GM12878 (cell line): ENCODE measurements at regions not wholly inside any gene's neighbourhood (a gene's known extent, or its start where the extent isn't known, plus 50 kb on each side); places are given as distances from the start of the nearest gene placed in this dataset.

ENCODE experiments used
- ATAC-seq: fragments of 200-7000 bp; cut with Tn5 transposase; 3 replicates; pipeline ENCODE4 v1.9.1; 2020; ENCODE audit warnings: mild to moderate bottlenecking, moderate library complexity
- BruUV-seq: library from RNA; stranded (reverse); fragments of 400-500 nt; replicated peaks from 2 replicates; lab custom pipeline; 2021; lab: Mats Ljungman, UMichigan
- CTCF ChIA-PET: fragments of 300-600 bp; sonication (Branson Sonifier 250); formaldehyde crosslinking; extraction: SDS; loops from one replicate; lab custom pipeline; 2021; ENCODE audit warnings: inconsistent platforms; lab: Yijun Ruan, JAX
- POLR2A ChIA-PET: fragments of 350-600 bp; formaldehyde crosslinking; extraction: SDS; loops from one replicate; lab custom pipeline; 2021; ENCODE audit warnings: inconsistent platforms; lab: Charles Lee
- RAD21 ChIA-PET: fragments of 300-600 bp; sonication (Branson Sonifier 250); formaldehyde crosslinking; loops from one replicate; lab custom pipeline; 2023; ENCODE audit warnings: antibody characterized with exemption; ENCODE audit not compliant: unreplicated experiment; lab: Charles Lee
- SMC1A ChIA-PET: fragments of 300-600 bp; sonication (Branson Sonifier 250); formaldehyde crosslinking; loops from one replicate; lab custom pipeline; 2023; ENCODE audit not compliant: unreplicated experiment, uncharacterized antibody; lab: Charles Lee
- DNase-seq: peaks from one replicate; pipeline ENCODE4 v3.0.0-alpha.2; 2011; ENCODE audit warnings: low read depth, low spot score
- FAIRE-seq: peaks from 3 replicates; lab custom pipeline; 2011; peaks lifted over from hg19 to GRCh38; lab: Jason Lieb, UNC
- H2AFZ ChIP-seq: 2 replicates; pipeline ENCODE4 v1.6.0; 2011; ENCODE audit warnings: low read depth, low read length, control low read depth; ENCODE audit not compliant: control insufficient read depth
- H3K27ac ChIP-seq: 2 replicates; pipeline ENCODE4 v1.5.1; 2011; ENCODE audit warnings: control low read depth; ENCODE audit not compliant: control insufficient read depth, insufficient read depth
- H3K27me3 ChIP-seq, 2 experiments: replicated peaks in 1 of 2; 2 replicates each; pipeline versions ENCODE4 v1.6.0 to v1.6.1; 2011; ENCODE audit warnings: low read length in 1 of 2; ENCODE audit not compliant: control insufficient read depth in 2 of 2, insufficient read depth in 2 of 2
- H3K36me3 ChIP-seq, 2 experiments: 2 replicates each; pipeline ENCODE4 v1.5.1; 2011; ENCODE audit warnings: low read length in 1 of 2; ENCODE audit not compliant: control insufficient read depth in 2 of 2, insufficient read depth in 2 of 2
- H3K4me1 ChIP-seq: 2 replicates; pipeline ENCODE4 v1.6.1; 2011; ENCODE audit warnings: mild to moderate bottlenecking, low read length, moderate library complexity, mixed read lengths; ENCODE audit not compliant: control insufficient read depth, insufficient read depth
- H3K4me2 ChIP-seq: 2 replicates; pipeline ENCODE4 v1.6.0; 2011; ENCODE audit warnings: control low read depth; ENCODE audit not compliant: control insufficient read depth, insufficient read depth
- H3K4me3 ChIP-seq: fragments of 200-600 bp; sonication (generic); 2 replicates; pipeline ENCODE4 v1.5.1; 2016
- H3K79me2 ChIP-seq: 2 replicates; pipeline ENCODE4 v1.6.0; 2011; ENCODE audit warnings: low read length; ENCODE audit not compliant: control insufficient read depth, insufficient read depth
- H3K9ac ChIP-seq: 2 replicates; pipeline ENCODE4 v1.8.0; 2011; ENCODE audit warnings: low read length, control low read depth, mixed read lengths; ENCODE audit not compliant: control insufficient read depth, insufficient read depth
- H3K9me3 ChIP-seq: replicated peaks from 3 replicates; pipeline ENCODE4 v1.5.1; 2011; ENCODE audit warnings: mild to moderate bottlenecking, low read length; ENCODE audit not compliant: control insufficient read depth, insufficient read depth
- H4K20me1 ChIP-seq: 2 replicates; pipeline ENCODE4 v1.6.0; 2011; ENCODE audit not compliant: control insufficient read depth, insufficient read depth
- BRCA1 ChIP-seq: IDR thresholded peaks from 2 replicates; pipeline ENCODE4 v1.6.1; 2011; ENCODE audit warnings: low read depth, low read length, improper control_type of control experiment
- IKZF1 ChIP-seq: fragments of 450-650 bp; conservative IDR thresholded peaks from 2 replicates; pipeline ENCODE4 v1.6.1; 2017; ENCODE audit warnings: antibody characterized with exemption, mild to moderate bottlenecking
- MEF2A ChIP-seq: IDR thresholded peaks from 2 replicates; pipeline ENCODE4 v1.6.1; 2011; ENCODE audit warnings: low read depth, mild to moderate bottlenecking, low read length, moderate library complexity; ENCODE audit not compliant: insufficient read depth
- RCOR1 ChIP-seq: conservative IDR thresholded peaks from 2 replicates; pipeline ENCODE4 v1.6.1; 2012; ENCODE audit warnings: low read depth, low read length, improper control_type of control experiment
- SPI1 ChIP-seq: IDR thresholded peaks from 2 replicates; pipeline ENCODE4 v1.6.1; 2011; ENCODE audit warnings: low read depth, mild to moderate bottlenecking, low read length, moderate library complexity, borderline replicate concordance; ENCODE audit not compliant: insufficient read depth
- STAT1 ChIP-seq: fragments of 450-650 bp; conservative IDR thresholded peaks from 2 replicates; pipeline ENCODE4 v1.6.1; 2014; ENCODE audit warnings: antibody characterized with exemption, mild to moderate bottlenecking
- WGBS: methylation state at CpG from one replicate; pipeline ENCODE4 v1.1.6; 2016; ENCODE audit warnings: low lambda C conversion rate; ENCODE audit not compliant: insufficient replicate concordance, insufficient coverage; ENCODE audit errors: missing lambda C conversion rate; 5-methylcytosine and 5-hydroxymethylcytosine counted together
- in situ Hi-C: fragments of 300-500 bp; cut with MboI; formaldehyde crosslinking; loops from 9 replicates; pipeline ENCODE4 v1.14.3; 2018; ENCODE audit warnings: mixed read lengths
- intact Hi-C: fragments of 100-400 bp; cut with micrococcal nuclease; formaldehyde crosslinking; loops from one replicate; pipeline ENCODE4 v1.14.2; 2022; ENCODE audit not compliant: unreplicated experiment
- TF ChIP-seq, protein P1 (sequence below): fragments of 450-650 bp; IDR thresholded peaks from 2 replicates; pipeline ENCODE4 v1.6.1; 2017; ENCODE audit warnings: antibody characterized with exemption, mild to moderate bottlenecking, moderate library complexity

GRCh38 chr9:14488421-14489190 is 174.7 kb upstream of the NFIB start:
- ChIA-PET RAD21 (no interaction called here), POLR2A (no interaction called here), SMC1A (interaction anchor here (0.6 to 1.2 kb wide), 2 partner anchors 278 to 462 kb away, joined by 3 to 4 read pairs; no protein-coding TSS in a partner anchor), CTCF (no interaction called here)
- TF ChIP-seq STAT1: no peak
- no peak for TF ChIP-seq RCOR1
- TF ChIP-seq MEF2A: no peak
- no peak for TF ChIP-seq SPI1
- TF ChIP-seq, protein P1, sequence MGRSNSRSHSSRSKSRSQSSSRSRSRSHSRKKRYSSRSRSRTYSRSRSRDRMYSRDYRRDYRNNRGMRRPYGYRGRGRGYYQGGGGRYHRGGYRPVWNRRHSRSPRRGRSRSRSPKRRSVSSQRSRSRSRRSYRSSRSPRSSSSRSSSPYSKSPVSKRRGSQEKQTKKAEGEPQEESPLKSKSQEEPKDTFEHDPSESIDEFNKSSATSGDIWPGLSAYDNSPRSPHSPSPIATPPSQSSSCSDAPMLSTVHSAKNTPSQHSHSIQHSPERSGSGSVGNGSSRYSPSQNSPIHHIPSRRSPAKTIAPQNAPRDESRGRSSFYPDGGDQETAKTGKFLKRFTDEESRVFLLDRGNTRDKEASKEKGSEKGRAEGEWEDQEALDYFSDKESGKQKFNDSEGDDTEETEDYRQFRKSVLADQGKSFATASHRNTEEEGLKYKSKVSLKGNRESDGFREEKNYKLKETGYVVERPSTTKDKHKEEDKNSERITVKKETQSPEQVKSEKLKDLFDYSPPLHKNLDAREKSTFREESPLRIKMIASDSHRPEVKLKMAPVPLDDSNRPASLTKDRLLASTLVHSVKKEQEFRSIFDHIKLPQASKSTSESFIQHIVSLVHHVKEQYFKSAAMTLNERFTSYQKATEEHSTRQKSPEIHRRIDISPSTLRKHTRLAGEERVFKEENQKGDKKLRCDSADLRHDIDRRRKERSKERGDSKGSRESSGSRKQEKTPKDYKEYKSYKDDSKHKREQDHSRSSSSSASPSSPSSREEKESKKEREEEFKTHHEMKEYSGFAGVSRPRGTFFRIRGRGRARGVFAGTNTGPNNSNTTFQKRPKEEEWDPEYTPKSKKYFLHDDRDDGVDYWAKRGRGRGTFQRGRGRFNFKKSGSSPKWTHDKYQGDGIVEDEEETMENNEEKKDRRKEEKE: no peak
- no peak for TF ChIP-seq BRCA1
- no peak for TF ChIP-seq IKZF1
- H3K27ac ChIP-seq: no peak overlapping the region
- intact Hi-C loops (no loop called here), in situ Hi-C loops (no loop called here)
- H3K79me2 ChIP-seq: no peaks in the 10 kb centered on the region
- H3K9ac ChIP-seq: no peak overlapping the region
- H3K9me3 ChIP-seq: no peaks in the 10 kb centered on the region
- no peaks in the 10 kb centered on the region for H3K36me3 ChIP-seq
- FAIRE-seq (no peak), DNase-seq (no peak), ATAC-seq (no peak)
- no peaks in the 10 kb centered on the region for H4K20me1 ChIP-seq
- BruUV-seq: no TSS peak
- H3K4me1 ChIP-seq: no peaks in the 10 kb centered on the region
- WGBS: 53% methylated on average over 3 of the region's 3 CpGs
- H3K27me3 ChIP-seq: no peaks in the 10 kb centered on the region; a peak in 1 of 4 replicates
- H3K4me2 ChIP-seq: no peak overlapping the region
- no peak overlapping the region for H3K4me3 ChIP-seq
- no peak overlapping the region for H2AFZ ChIP-seq
